Thoracic aorta (tissue), 2 donors: ENCODE measurements at regions not wholly inside any gene's neighbourhood (a gene's known extent, or its start where the extent isn't known, plus 50 kb on each side); places are given as distances from the start of the nearest gene placed in this dataset.
A peak's percentile ranks its signal among the peaks of the same experiment; 100 is the strongest.
"Not testable (repeated sequence)": the region's sequence is repeated elsewhere in the genome, so short reads cannot be mapped to it uniquely, and the experiment has no call there.

ENCODE experiments used
- ATAC-seq: fragments of 150-250 bp; one replicate; pipeline ENCODE4 v1.8.0; 2017; ENCODE audit warnings: low read depth; ENCODE audit not compliant: insufficient number of reproducible peaks, low FRiP score
- DNase-seq: peaks from one replicate; pipeline ENCODE4 v3.0.0-alpha.2; 2020; ENCODE audit warnings: low spot score
- H3K27ac ChIP-seq, 2 donors: fragments of 200-600 bp; sonication (generic); 1 replicate in 1 of 2; 2 replicates in 1 of 2; pipeline ENCODE4 v1.5.1; 2016; ENCODE audit warnings: mild to moderate bottlenecking in 2 of 2, moderate library complexity in 2 of 2
- H3K27me3 ChIP-seq: fragments of 200-600 bp; sonication (generic); replicated peaks from 2 replicates; pipeline ENCODE4 v1.6.0; 2016; ENCODE audit warnings: mild to moderate bottlenecking; ENCODE audit not compliant: insufficient read depth
- H3K36me3 ChIP-seq: fragments of 200-600 bp; sonication (generic); one replicate; pipeline ENCODE4 v1.5.1; 2016
- H3K4me1 ChIP-seq, 2 donors: fragments of 200-600 bp; sonication (generic); 1 replicate in 1 of 2; 2 replicates in 1 of 2; pipeline versions ENCODE4 v1.5.1 to v1.6.0; 2016; ENCODE audit warnings: low read depth in 2 of 2, mild to moderate bottlenecking in 1 of 2; ENCODE audit not compliant: control insufficient read depth in 1 of 2
- H3K4me3 ChIP-seq: fragments of 200-600 bp; sonication (generic); 2 replicates; pipeline ENCODE4 v1.5.1; 2016; ENCODE audit warnings: mild to moderate bottlenecking
- H3K9me3 ChIP-seq: fragments of 200-600 bp; sonication (generic); 2 replicates; pipeline ENCODE4 v1.5.1; 2016
- TF ChIP-seq, protein P1 (sequence below): fragments of 200-600 bp; sonication (generic); IDR thresholded peaks from one replicate; pipeline ENCODE4 v1.5.1; 2019; ENCODE audit warnings: antibody characterized with exemption

DNA sequence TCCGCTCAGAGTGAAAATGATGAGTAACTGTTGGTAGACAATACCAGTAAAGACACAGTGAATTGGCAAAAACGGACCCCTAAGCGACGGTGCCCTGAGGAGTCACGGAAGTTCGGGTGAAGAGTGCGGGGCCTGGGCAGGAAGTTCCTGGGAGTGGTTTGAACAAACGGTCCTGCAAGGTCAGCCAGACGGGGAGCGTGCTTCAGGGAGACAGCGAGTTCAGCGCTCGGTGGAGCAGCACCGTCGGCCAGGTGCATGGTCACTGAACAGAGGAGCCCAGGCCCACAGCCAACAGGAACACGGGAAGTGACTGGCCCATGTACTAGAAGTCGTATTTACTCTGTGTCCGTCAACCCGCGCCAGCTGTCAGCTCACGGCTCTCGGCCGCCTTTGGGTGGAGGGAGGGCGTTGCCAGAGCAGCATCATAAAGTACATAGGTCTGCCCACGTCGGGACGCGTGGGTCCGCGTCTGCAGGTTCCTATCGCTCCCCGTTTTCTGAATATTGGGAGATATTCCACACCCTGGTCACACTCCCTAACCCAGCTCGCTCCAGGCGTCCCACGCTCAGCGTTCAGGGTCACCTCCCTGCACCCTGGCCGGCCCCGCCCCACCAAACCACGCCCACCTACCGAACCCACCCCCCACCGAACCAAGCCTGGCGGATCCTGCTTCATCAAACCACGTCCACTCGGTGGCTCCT, 75.6 kb upstream of the UXS1 start:
- Histone ChIP-seq H3K9me3 (no peaks in the 10 kb centered on the region), H3K27ac (no peak overlapping the region), H3K27me3 (no peaks in the 10 kb centered on the region), H3K4me3 (peak overlapping the region; percentile 57), H3K4me1 (peaks cover 0 to 17% of the 10 kb centered on the region in 2 donors), H3K36me3 (no peaks in the 10 kb centered on the region)
- no peak for DNase-seq
- no peak for ATAC-seq
- TF ChIP-seq, protein P1, sequence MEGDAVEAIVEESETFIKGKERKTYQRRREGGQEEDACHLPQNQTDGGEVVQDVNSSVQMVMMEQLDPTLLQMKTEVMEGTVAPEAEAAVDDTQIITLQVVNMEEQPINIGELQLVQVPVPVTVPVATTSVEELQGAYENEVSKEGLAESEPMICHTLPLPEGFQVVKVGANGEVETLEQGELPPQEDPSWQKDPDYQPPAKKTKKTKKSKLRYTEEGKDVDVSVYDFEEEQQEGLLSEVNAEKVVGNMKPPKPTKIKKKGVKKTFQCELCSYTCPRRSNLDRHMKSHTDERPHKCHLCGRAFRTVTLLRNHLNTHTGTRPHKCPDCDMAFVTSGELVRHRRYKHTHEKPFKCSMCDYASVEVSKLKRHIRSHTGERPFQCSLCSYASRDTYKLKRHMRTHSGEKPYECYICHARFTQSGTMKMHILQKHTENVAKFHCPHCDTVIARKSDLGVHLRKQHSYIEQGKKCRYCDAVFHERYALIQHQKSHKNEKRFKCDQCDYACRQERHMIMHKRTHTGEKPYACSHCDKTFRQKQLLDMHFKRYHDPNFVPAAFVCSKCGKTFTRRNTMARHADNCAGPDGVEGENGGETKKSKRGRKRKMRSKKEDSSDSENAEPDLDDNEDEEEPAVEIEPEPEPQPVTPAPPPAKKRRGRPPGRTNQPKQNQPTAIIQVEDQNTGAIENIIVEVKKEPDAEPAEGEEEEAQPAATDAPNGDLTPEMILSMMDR, result no peak

DNA sequence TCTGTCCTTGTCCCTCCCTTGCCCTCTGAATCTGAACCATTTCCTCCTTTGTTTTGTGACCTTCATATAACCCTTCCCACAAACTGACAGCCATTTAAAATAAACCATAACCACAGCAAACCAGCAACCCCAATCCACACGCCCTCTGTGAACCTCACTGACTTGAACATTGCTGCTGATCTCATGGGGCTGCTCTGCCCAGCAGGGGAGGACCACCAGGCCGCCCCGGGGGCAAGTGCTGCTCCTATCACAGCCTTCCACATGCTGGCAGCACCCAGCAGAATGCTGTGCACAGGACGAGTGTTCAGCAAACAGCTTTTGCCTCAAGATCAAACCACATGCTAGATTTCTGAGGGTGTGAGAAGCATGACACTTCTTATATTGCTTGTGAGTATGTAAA, 73.9 kb upstream of the UXS1 start:
- H3K4me1 ChIP-seq, result peaks cover 0 to 17% of the 10 kb centered on the region in 2 donors
- H3K27ac ChIP-seq, result no peak overlapping the region
- ATAC-seq (no peak), DNase-seq (no peak)
- no peaks in the 10 kb centered on the region for H3K27me3 ChIP-seq
- H3K9me3 ChIP-seq, result no peaks in the 10 kb centered on the region
- TF ChIP-seq, protein P1, result no peak
- no peak overlapping the region for H3K4me3 ChIP-seq
- H3K36me3 ChIP-seq, result no peaks in the 10 kb centered on the region

DNA sequence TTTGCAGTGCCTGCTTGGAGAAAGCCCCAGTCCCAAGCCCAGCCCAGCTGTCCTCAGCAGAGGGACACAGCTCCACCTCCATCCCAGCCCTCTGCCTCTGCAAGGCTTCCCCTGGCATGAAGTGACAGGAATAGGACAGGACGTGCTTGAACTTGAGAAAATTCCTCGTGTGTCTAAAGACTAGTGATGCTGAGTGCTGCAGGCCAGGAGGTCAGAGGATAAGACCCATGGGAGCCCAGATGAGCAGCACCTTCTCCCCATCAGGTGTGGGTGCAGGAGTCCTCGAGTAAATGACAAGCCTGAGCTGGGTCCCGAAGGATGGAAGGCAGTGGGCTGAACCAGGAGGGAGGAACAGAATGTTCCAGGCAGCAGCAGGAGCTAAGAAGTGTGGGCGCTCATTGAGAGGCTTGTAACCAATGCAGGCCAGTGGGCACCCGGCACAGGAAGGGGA, 67.8 kb upstream of the UXS1 start:
- Histone ChIP-seq H3K4me3 (no peak overlapping the region), H3K9me3 (no peaks in the 10 kb centered on the region), H3K27me3 (no peaks in the 10 kb centered on the region), H3K27ac (no peak overlapping the region), H3K4me1 (no peaks in the 10 kb centered on the region), H3K36me3 (no peaks in the 10 kb centered on the region)
- TF ChIP-seq, protein P1, result no peak
- ATAC-seq (no peak), DNase-seq (no peak)

DNA sequence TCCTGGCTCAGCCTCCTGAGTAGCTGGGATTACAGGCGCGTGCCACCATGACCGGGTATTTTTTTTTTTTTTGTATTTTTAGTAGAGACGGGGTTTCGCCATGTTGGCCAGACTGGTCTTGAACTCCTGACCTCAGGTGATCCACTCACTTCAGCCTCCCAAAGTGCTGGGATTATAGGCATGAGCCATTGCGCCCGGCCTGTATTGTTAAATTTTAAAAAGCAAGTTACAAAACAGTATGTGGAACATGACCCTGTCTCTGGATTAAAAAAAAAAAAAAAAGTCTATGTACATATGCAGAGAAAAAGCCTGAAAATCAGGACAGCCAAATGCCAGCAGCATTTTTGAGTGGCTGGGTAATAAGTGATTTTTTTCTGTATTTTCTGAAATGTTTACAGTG, 64.8 kb upstream of the UXS1 start:
- not testable (repeated sequence) for H3K27ac ChIP-seq, H3K9me3 ChIP-seq, ATAC-seq, DNase-seq, H3K4me1 ChIP-seq, H3K4me3 ChIP-seq, H3K36me3 ChIP-seq, H3K27me3 ChIP-seq

DNA sequence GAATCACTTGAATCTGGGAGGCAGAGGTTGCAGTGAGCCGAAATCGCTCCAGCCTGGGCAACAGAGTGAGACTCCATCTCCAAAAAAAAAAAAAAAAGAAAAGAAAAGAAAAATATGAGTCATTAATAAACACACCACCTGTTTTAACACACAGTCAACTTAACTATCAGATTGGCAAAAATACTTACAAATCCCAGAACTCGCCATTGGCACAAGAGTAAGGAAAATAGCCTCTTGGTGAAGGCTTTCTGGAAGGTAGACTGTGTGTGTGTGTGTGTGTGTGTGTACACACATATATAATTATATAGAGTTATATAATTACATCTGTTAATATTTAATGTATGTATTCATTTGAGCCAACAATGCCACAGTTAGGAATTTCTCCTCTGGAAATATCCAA, 63.7 kb upstream of the UXS1 start:
- no peak overlapping the region for H3K4me3 ChIP-seq
- no peaks in the 10 kb centered on the region for H3K36me3 ChIP-seq
- H3K4me1 ChIP-seq, result no peaks in the 10 kb centered on the region
- no peaks in the 10 kb centered on the region for H3K9me3 ChIP-seq
- ATAC-seq (no peak), DNase-seq (no peak)
- TF ChIP-seq, protein P1, result no peak
- no peaks in the 10 kb centered on the region for H3K27me3 ChIP-seq
- no peak overlapping the region for H3K27ac ChIP-seq

DNA sequence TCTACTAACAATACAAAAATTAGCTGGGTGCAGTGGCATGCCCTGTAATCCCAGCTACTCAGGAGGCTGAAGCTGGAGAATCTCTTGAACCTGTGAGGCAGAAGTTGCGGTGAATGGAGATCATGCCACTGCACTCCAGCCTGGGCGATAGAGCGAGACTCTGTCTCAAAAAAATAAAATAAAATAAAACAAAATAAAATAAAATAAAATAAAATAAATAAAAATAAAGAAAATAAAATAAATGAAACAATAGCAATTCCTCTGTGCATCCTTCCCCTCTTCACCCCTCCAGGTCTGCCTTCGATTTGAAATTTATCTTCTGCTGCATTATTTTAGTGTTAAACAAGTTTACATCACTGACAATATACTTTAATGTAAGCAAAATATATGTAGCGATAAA, 63.0 kb upstream of the UXS1 start:
- H3K4me1 ChIP-seq, result no peaks in the 10 kb centered on the region
- TF ChIP-seq, protein P1, result no peak
- no peak overlapping the region for H3K27ac ChIP-seq
- no peak overlapping the region for H3K4me3 ChIP-seq
- ATAC-seq (no peak), DNase-seq (no peak)
- H3K27me3 ChIP-seq, result no peaks in the 10 kb centered on the region
- H3K36me3 ChIP-seq, result no peaks in the 10 kb centered on the region
- H3K9me3 ChIP-seq, result no peaks in the 10 kb centered on the region

DNA sequence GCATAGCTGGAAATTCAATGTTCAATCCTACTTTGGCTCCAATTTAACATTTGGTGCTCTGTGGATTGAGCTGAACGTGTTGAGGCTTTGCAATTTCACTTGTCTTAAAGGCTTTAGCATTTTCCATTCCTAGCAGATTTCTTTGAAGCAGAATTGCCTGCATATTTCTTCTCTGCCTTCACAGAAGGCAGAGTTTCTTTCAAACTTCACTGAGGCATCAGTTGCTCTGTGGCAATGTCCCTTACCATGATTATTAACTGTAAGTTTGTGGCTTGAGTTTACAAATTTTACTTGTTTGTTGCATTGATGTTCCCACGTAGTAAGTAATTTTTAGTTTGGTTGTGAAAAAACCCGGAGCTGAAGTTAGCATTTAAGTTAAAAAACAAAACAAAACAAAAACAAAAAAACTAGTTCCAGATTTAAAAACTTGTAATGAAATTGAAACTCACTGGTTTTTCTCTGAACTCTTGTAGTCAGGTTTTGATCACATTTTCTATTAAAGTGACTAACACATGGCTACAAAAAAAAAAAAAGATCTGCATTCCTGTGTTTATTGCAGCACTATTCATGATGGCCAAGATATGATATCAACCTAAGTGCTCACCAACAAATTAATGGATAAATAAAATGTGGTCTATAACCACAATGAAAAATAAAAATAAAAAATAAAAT, 55.2 kb upstream of the UXS1 start:
- not testable (repeated sequence) for H3K4me3 ChIP-seq, H3K27ac ChIP-seq, H3K27me3 ChIP-seq, H3K4me1 ChIP-seq, H3K9me3 ChIP-seq, DNase-seq, ATAC-seq, H3K36me3 ChIP-seq
